ENCODE measurements at regions not wholly inside any gene's neighbourhood (a gene's known extent, or its start where the extent isn't known, plus 50 kb on each side); places are given as distances from the start of the nearest gene placed in this dataset.

DNA sequence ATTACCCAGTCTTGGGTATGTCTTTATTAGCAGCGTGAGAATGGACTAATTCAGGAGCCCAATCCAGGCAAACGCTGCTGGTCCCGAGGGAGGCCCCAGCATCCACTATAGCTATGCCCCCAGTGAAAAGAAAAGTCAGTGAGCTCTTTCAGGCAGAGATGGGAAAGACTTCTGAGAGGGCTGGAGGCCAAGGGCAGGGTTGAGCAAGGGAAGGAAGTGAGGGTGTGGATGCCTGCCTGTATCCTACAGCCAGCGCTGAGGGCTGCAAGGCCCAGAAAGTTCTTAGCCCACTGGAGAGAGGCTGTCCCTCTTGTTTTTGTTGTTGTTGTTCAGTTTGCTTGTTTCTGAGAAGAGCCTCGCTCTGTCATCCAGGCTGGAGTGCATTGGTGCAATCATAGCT is 261.6 kb downstream of the ZEB1 start:
- DNase-seq, result no peak
